Forelimb muscle (tissue), 1 donor: ENCODE measurements at regions not wholly inside any gene's neighbourhood (a gene's known extent, or its start where the extent isn't known, plus 50 kb on each side); places are given as distances from the start of the nearest gene placed in this dataset.
A peak's percentile ranks its signal among the peaks of the same experiment; 100 is the strongest.

Experiments used
- DNase-seq: peaks from one replicate; pipeline ENCODE4 v3.0.0-alpha.2; 2013; ENCODE audit warnings: low read depth

- no peak for DNase-seq
Observed at GRCh38 chr12:93177208-93178153, 200.2 kb upstream of the NUDT4 start.

GRCh38 chr12:93178154-93178878 is 199.4 kb upstream of the NUDT4 start:
- no peak for DNase-seq

GRCh38 chr12:93179792-93180191 is 197.9 kb upstream of the NUDT4 start:
- no peak for DNase-seq

GRCh38 chr12:93180566-93180965 is 197.2 kb upstream of the NUDT4 start:
- DNase-seq: no peak

GRCh38 chr12:93181409-93181965 is 196.2 kb upstream of the NUDT4 start:
- no peak for DNase-seq

GRCh38 chr12:93183940-93184671 is 193.6 kb upstream of the NUDT4 start:
- peak; percentile 65 for DNase-seq

GRCh38 chr12:93184672-93185368 is 192.9 kb upstream of the NUDT4 start:
- no peak for DNase-seq

GRCh38 chr12:93185369-93185741 is 192.4 kb upstream of the NUDT4 start:
- DNase-seq: no peak

- DNase-seq: no peak
Observed at GRCh38 chr12:93186131-93186530, 191.6 kb upstream of the NUDT4 start.

GRCh38 chr12:93186621-93187020 is 191.1 kb upstream of the NUDT4 start:
- no peak for DNase-seq

- DNase-seq: no peak
Observed at GRCh38 chr12:93191423-93191822, 186.3 kb upstream of the NUDT4 start.

- DNase-seq: no peak
Observed at GRCh38 chr12:93191956-93192355, 185.8 kb upstream of the NUDT4 start.

- no peak for DNase-seq
Observed at GRCh38 chr12:93192878-93193277, 184.8 kb upstream of the NUDT4 start.

- DNase-seq: no peak
Observed at GRCh38 chr12:93195511-93195910, 182.2 kb upstream of the NUDT4 start.

- DNase-seq: no peak
Observed at GRCh38 chr12:93197067-93197593, 180.6 kb upstream of the NUDT4 start.

- no peak for DNase-seq
Observed at GRCh38 chr12:93198086-93198485, 179.6 kb upstream of the NUDT4 start.

- no peak for DNase-seq
Observed at GRCh38 chr12:93199831-93200236, 177.9 kb upstream of the NUDT4 start.

- DNase-seq: no peak
Observed at GRCh38 chr12:93200291-93200917, 177.3 kb upstream of the NUDT4 start.

- DNase-seq: no peak
Observed at GRCh38 chr12:93201990-93202389, 175.7 kb upstream of the NUDT4 start.

- no peak for DNase-seq
Observed at GRCh38 chr12:93202688-93203087, 175.0 kb upstream of the NUDT4 start.

- DNase-seq: no peak
Observed at GRCh38 chr12:93203361-93203760, 174.4 kb upstream of the NUDT4 start.
